T47D (cell line): ENCODE measurements at regions not wholly inside any gene's neighbourhood (a gene's known extent, or its start where the extent isn't known, plus 50 kb on each side); places are given as distances from the start of the nearest gene placed in this dataset.
A peak's percentile ranks its signal among the peaks of the same experiment; 100 is the strongest.
"Not testable (repeated sequence)": the region's sequence is repeated elsewhere in the genome, so short reads cannot be mapped to it uniquely, and the experiment has no call there.

Experiments used
- DNase-seq, 2 experiments: peaks; one replicate each; pipeline versions ENCODE4 v3.0.0 to v3.0.0-alpha.2; 2011 to 2012; ENCODE audit warnings: low read depth in 1 of 2, low spot score in 1 of 2
- JUND ChIP-seq: IDR thresholded peaks from 2 replicates; pipeline ENCODE4 v1.6.1; 2012; ENCODE audit warnings: low read depth
- in situ Hi-C: cut with HindIII; loops from 2 replicates; pipeline ENCODE4 v1.10.0; 2016; ENCODE audit warnings: low sequenced_read_pairs, low pct_unique_long_range_greater_than_20kb

- no peak for DNase-seq
- no peak for TF ChIP-seq JUND
- in situ Hi-C loops = no loop called here
Measured at GRCh38 chr2:33925311-33925710, 326.2 kb upstream of the FAM98A start.

- no peak for TF ChIP-seq JUND
- no peak for DNase-seq
- in situ Hi-C loops = no loop called here
Measured at GRCh38 chr2:33924586-33925169, 325.6 kb upstream of the FAM98A start.

- TF ChIP-seq JUND = no peak
- DNase-seq = no peak
- in situ Hi-C loops = no loop called here
Measured at GRCh38 chr2:33917252-33917651, 318.2 kb upstream of the FAM98A start.

GRCh38 chr2:33913071-33913616 lies 314.0 kb upstream of the FAM98A start:
- in situ Hi-C loops = no loop called here
- TF ChIP-seq JUND = no peak
- DNase-seq = no peak

GRCh38 chr2:33911327-33911726 lies 312.2 kb upstream of the FAM98A start:
- no peak for DNase-seq
- no peak for TF ChIP-seq JUND
- in situ Hi-C loops = no loop called here

GRCh38 chr2:33909945-33910695 lies 311.0 kb upstream of the FAM98A start:
- in situ Hi-C loops = no loop called here
- DNase-seq = peak in 1 of 2 experiments; percentile 35
- TF ChIP-seq JUND = no peak

- no peak for TF ChIP-seq JUND
- in situ Hi-C loops = no loop called here
Measured at GRCh38 chr2:33907866-33908265, 308.8 kb upstream of the FAM98A start.

GRCh38 chr2:33906129-33906528 lies 307.0 kb upstream of the FAM98A start:
- DNase-seq = not testable (repeated sequence)

More at GRCh38 chr2:33907866-33908265, 308.8 kb upstream of the FAM98A start:
- no peak for DNase-seq

GRCh38 chr2:33904801-33905200 lies 305.7 kb upstream of the FAM98A start:
- no peak for DNase-seq
- in situ Hi-C loops = no loop called here
- TF ChIP-seq JUND = no peak

More at GRCh38 chr2:33906129-33906528, 307.0 kb upstream of the FAM98A start:
- in situ Hi-C loops = not testable (repeated sequence)

- in situ Hi-C loops = no loop called here
- DNase-seq = no peak
- TF ChIP-seq JUND = no peak
Measured at GRCh38 chr2:33903701-33904100, 304.6 kb upstream of the FAM98A start.

- in situ Hi-C loops = no loop called here
- DNase-seq = no peak
- no peak for TF ChIP-seq JUND
Measured at GRCh38 chr2:33903215-33903614, 304.1 kb upstream of the FAM98A start.

- in situ Hi-C loops = no loop called here
- no peak for DNase-seq
- TF ChIP-seq JUND = no peak
Measured at GRCh38 chr2:33900610-33901009, 301.5 kb upstream of the FAM98A start.

- TF ChIP-seq JUND = no peak
- in situ Hi-C loops = no loop called here
- no peak for DNase-seq
Measured at GRCh38 chr2:33897741-33898140, 298.6 kb upstream of the FAM98A start.
